ENCODE measurements at regions not wholly inside any gene's neighbourhood (a gene's known extent, or its start where the extent isn't known, plus 50 kb on each side); places are given as distances from the start of the nearest gene placed in this dataset.

DNA sequence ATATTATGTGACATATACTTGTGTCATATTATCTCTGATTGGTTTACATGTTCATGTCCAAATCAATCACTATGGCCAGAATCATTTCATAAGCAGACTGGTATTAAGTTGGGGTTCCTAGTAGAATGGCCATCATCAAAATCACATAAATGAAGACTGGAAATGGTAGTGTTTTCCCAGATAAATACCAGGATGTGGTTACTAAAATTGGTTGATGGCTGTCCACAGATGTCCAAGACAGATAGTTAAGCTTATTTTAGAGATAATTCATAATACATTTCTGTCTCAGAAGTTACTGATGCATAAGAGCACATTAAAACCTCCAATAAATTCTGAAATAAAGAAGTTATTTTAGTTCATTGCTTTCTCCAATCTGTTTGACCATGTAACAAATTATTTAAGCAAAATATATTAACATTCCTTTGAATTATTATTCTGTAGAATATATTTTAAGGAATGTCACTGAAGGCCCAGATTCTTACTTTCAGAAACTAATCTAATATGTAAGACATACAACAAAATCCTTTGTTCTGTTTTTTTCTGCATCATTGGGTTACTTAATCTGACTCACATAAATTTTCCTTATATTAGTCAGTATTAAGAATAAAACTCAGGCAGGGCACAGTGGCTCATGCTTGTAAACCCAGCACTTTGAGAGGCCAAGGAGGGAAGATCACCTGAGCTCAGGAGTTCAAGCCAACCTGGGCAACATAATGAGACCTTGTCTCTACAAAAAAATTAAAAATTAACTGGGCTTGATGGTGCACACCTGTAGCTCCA, 483.9 kb downstream of the PTPRC start:
- no peak overlapping the region for H3K27ac ChIP-seq
- no peak overlapping the region for H3K4me3 ChIP-seq

- no peak overlapping the region for H3K4me3 ChIP-seq
- H3K27ac ChIP-seq, result no peak overlapping the region
Measured at GRCh38 chr1:199123615-199124014, 484.8 kb downstream of the PTPRC start.

DNA sequence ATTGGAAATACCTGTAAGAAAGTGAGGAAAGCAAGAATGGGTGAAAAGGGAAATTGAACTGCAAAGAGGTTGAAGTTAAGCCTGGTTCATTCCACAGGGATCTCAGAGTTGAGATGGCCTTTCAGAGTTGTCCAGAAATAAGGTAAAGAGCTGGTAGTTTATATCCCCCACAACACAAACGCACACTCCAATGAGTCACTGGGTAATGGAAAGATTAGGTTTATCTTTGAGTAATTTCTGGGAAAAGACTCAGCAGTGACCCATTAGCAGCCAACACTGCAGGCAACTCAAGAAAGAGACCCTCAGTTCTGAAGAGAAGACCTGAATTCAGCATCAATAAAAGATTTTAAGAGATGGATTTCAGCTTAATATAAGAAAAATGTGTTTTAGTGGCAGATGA, 485.5 kb downstream of the PTPRC start:
- H3K27ac ChIP-seq, result no peak overlapping the region
- no peak overlapping the region for H3K4me3 ChIP-seq

- Histone ChIP-seq H3K27ac (no peak overlapping the region), H3K4me3 (no peak overlapping the region)
Measured at GRCh38 chr1:199129247-199129646, 490.4 kb downstream of the PTPRC start.

GRCh38 chr1:199132006-199132405, 493.2 kb downstream of the PTPRC start:
- no peak overlapping the region for H3K27ac ChIP-seq
- no peak overlapping the region for H3K4me3 ChIP-seq

DNA sequence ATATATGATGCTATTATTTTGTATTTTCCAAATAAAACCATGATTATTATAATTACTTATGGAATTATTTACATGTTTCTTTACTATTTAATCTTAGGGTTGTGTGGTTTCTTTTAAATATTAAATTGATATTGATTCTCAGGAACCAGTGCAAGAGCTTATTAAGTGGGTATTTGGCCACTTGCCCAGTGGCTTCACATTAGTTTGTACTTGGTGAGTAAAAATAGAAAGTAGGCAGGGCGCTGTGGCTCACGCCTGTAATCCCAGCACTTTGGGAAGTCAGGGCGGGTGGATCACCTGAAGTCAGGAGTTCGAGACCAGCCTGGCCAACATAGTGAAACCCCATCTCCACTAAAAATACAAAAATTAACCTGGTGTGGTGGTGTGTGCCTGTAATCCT, 497.1 kb downstream of the PTPRC start:
- H3K27ac ChIP-seq, result no peak overlapping the region
- no peak overlapping the region for H3K4me3 ChIP-seq

DNA sequence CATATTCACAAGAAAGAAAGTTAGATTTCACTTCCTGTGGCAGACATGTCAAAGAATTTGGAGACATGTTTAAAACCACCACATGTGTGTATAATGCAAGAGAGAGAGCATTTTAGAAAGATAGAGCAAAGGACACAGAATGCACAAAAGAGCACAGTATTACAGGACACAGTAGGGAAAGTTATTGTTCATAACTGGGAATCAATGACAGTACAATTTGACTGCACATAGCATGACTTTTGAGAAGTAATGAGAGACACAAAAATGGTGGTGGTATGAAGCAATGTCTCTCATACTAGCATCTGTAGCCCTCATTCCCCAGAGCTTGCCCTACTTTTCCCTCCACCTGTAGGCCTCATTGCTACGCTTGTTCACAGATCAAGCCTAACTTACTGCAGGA, 499.2 kb downstream of the PTPRC start:
- Histone ChIP-seq H3K27ac (no peak overlapping the region), H3K4me3 (no peak overlapping the region)

- Histone ChIP-seq H3K4me3 (no peak overlapping the region), H3K27ac (no peak overlapping the region)
Measured at GRCh38 chr1:199149591-199149990, 510.8 kb downstream of the PTPRC start.

DNA sequence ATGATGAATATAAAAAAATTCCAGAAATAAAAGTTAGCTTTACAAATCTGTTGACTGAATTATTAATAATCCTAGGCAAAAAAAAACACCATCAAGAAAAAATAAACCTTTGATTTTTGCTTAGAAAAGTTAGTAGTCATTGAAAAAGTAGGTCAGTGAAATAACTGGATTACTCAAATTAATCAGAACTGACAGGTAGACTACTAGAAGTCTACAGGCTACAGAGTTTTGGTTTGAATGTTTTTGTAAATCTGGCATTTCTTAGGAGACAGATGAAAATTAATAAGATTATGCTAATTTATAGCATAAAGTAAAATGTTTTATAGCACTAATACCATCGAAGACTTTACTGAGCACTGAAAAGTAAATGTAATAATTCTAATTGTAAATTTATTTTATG, 511.9 kb downstream of the PTPRC start:
- H3K4me3 ChIP-seq, result no peak overlapping the region

DNA sequence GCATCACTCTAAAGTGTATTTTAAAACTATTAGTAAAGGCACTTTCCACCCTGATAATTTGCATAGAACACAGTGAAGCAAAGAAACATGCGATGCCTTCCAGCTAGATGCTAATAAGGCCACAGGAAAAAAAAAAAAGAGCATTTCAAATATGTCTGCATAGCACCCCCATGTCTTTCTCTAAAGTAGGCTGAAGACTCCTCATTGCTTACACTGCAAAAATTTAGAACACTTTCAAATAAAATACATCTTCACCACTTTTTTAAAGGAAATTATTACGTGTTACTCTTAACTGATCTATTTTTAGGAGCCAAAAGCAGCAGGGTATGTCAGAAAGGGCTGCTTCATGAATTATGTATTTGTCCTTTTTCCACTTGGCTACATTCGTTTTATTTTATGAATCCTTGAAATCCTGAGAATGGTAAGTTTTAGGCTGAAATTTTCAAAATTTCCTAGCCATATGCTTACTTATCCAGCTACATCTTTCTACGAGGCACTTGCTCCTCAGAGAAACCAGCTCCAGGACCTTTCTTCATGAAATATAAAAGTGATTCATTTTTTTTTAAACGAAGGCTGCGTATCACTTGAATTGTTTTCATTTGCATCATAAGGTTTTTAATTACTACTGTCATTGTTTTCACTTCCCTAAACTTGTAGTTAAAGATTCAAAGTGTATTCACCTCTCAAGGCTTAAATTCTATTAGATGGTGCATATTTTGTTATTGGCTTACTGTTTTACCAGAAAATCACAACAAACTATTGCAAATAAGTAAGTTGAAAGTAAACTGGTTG, 513.0 kb downstream of the PTPRC start:
- no peak overlapping the region for H3K4me3 ChIP-seq
- H3K27ac ChIP-seq, result no peak overlapping the region

More for the DNA sequence above, 511.9 kb downstream of the PTPRC start:
- no peak overlapping the region for H3K27ac ChIP-seq

DNA sequence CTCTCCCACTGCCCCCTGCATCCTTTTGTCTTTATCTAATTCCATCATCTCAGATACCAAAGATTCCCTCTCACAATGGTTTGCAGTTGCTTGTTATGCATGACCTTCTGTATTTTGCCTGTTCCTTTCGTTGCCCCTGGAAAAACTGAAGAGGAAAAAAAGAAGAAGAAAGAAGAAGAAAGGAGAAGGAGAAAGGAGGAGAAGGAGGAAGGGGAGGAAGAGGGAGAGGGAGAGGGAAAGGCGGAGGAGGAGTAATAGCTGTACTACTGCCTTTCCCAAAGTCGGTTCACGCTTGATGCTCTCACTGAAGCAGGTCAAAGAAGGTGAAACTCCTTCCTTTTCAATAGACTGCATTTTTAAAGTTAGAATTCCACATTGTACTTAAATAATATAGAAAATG, 513.8 kb downstream of the PTPRC start:
- H3K27ac ChIP-seq, result no peak overlapping the region
- H3K4me3 ChIP-seq, result no peak overlapping the region

- H3K27ac ChIP-seq, result no peak overlapping the region
Measured at GRCh38 chr1:199155166-199156019, 516.6 kb downstream of the PTPRC start.

GRCh38 chr1:199157494-199157893, 518.7 kb downstream of the PTPRC start:
- Histone ChIP-seq H3K27ac (no peak overlapping the region), H3K4me3 (no peak overlapping the region)

More at GRCh38 chr1:199155166-199156019, 516.6 kb downstream of the PTPRC start:
- H3K4me3 ChIP-seq, result no peak overlapping the region

GRCh38 chr1:199160521-199161318, 521.9 kb downstream of the PTPRC start:
- H3K4me3 ChIP-seq, result no peak overlapping the region
- no peak overlapping the region for H3K27ac ChIP-seq

- Histone ChIP-seq H3K27ac (no peak overlapping the region), H3K4me3 (no peak overlapping the region)
Measured at GRCh38 chr1:199161319-199161680, 522.5 kb downstream of the PTPRC start.

- no peak overlapping the region for H3K4me3 ChIP-seq
Measured at GRCh38 chr1:199161766-199162303, 523.0 kb downstream of the PTPRC start.

DNA sequence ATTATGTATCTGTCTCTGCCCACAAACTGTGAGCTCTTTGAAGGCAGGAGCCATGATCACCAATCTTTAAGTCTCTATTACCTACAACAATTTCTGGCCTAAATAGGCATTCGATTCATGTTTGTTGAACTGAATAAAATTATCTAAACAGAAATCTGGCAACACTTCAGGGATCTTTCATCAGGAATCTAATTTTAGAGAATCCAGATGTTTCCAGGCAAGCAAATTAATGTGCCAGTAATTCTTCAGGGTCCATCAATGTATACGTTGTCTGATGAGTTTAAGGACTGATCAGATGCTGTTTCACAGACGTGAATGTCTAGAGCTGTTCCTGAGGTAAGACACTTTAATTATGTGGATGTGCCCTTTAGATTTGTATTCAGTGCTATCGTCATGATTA, 524.4 kb downstream of the PTPRC start:
- Histone ChIP-seq H3K27ac (no peak overlapping the region), H3K4me3 (no peak overlapping the region)

More at GRCh38 chr1:199161766-199162303, 523.0 kb downstream of the PTPRC start:
- H3K27ac ChIP-seq, result no peak overlapping the region

GRCh38 chr1:199163670-199164069, 524.8 kb downstream of the PTPRC start:
- H3K4me3 ChIP-seq, result no peak overlapping the region
- H3K27ac ChIP-seq, result no peak overlapping the region

DNA sequence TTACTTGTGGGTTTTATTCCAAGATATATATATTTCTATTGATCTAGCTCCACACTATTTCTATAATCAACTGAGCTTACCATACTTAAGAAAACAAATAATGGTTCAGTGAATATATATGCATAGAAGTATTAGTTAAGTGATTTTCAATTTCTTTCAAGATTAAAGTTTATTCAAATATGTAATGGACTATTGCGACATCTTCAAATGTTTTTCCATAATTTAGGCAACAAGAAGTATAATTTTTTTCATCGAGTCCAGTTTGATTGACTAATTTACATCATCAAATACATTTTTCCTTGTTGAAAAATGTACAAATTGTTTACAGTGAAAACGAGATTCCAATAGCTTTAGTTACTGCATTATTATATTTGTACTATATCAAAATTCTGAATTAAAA, 528.6 kb downstream of the PTPRC start:
- Histone ChIP-seq H3K27ac (no peak overlapping the region), H3K4me3 (no peak overlapping the region)
